GM23338 (cell line): ENCODE measurements at regions not wholly inside any gene's neighbourhood (a gene's known extent, or its start where the extent isn't known, plus 50 kb on each side); places are given as distances from the start of the nearest gene placed in this dataset.

Experiments
- ATAC-seq: fragments of 200-7000 bp; cut with Tn5 transposase; 3 replicates; pipeline ENCODE4 v1.9.1; 2020
- DNase-seq: peaks from one replicate; pipeline ENCODE4 v3.0.0-alpha.2; 2015; ENCODE audit warnings: low spot score
- H2AFZ ChIP-seq: fragments of 200-600 bp; sonication (generic); 2 replicates; pipeline ENCODE4 v1.8.0; 2016; ENCODE audit warnings: antibody characterized with exemption, mild to moderate bottlenecking, moderate library complexity
- H3F3A ChIP-seq: fragments of 200-600 bp; sonication (generic); replicated peaks from 2 replicates; pipeline ENCODE4 v1.8.0; 2017; ENCODE audit warnings: antibody characterized with exemption, mixed run types, low read depth
- H3K27ac ChIP-seq: fragments of 200-600 bp; sonication (generic); 2 replicates; pipeline ENCODE4 v1.6.1; 2016; ENCODE audit warnings: low read depth
- H3K27me3 ChIP-seq: fragments of 200-600 bp; sonication (generic); 2 replicates; pipeline ENCODE4 v1.8.0; 2016; ENCODE audit warnings: mild to moderate bottlenecking, mixed run types, moderate library complexity; ENCODE audit not compliant: insufficient read depth
- H3K36me3 ChIP-seq: fragments of 200-600 bp; sonication (generic); 2 replicates; pipeline ENCODE4 v1.8.0; 2016; ENCODE audit warnings: mild to moderate bottlenecking; ENCODE audit not compliant: insufficient read depth
- H3K4me1 ChIP-seq: fragments of 200-600 bp; sonication (generic); 2 replicates; pipeline ENCODE4 v1.8.0; 2016; ENCODE audit warnings: mild to moderate bottlenecking, moderate library complexity; ENCODE audit not compliant: insufficient read depth
- H3K4me2 ChIP-seq: fragments of 200-600 bp; sonication (generic); 2 replicates; pipeline ENCODE4 v1.7.1; 2017; ENCODE audit warnings: mixed run types
- H3K4me3 ChIP-seq: fragments of 200-600 bp; sonication (generic); 2 replicates; pipeline ENCODE4 v1.6.1; 2016; ENCODE audit warnings: mixed run types
- H3K79me2 ChIP-seq: fragments of 200-600 bp; sonication (generic); replicated peaks from 2 replicates; pipeline ENCODE4 v1.8.0; 2017; ENCODE audit warnings: mild to moderate bottlenecking; ENCODE audit not compliant: insufficient read depth
- H3K9me2 ChIP-seq: fragments of 200-600 bp; sonication (generic); 2 replicates; pipeline ENCODE4 v1.8.0; 2017; ENCODE audit not compliant: insufficient read depth
- H4K20me1 ChIP-seq: fragments of 200-600 bp; sonication (generic); replicated peaks from 2 replicates; pipeline ENCODE4 v1.8.0; 2017; ENCODE audit warnings: mild to moderate bottlenecking; ENCODE audit not compliant: insufficient read depth
- H3K27ac Mint-ChIP-seq: 2 replicates; pipeline ENCODE4 v1.8.0; 2020; ENCODE audit warnings: inconsistent platforms, mild to moderate bottlenecking, moderate library complexity, mixed read lengths
- H3K27me3 Mint-ChIP-seq: 3 replicates; pipeline ENCODE4 v1.8.0; 2022; ENCODE audit warnings: low read depth, mild to moderate bottlenecking, moderate library complexity, mixed read lengths, inconsistent platforms; ENCODE audit not compliant: insufficient read depth, poor library complexity
- H3K36me3 Mint-ChIP-seq: 3 replicates; pipeline ENCODE4 v1.8.0; 2021; ENCODE audit warnings: low read depth, mild to moderate bottlenecking, inconsistent platforms, moderate library complexity, mixed read lengths
- H3K4me1 Mint-ChIP-seq: 3 replicates; pipeline ENCODE4 v1.8.0; 2020; ENCODE audit warnings: mild to moderate bottlenecking, inconsistent platforms, mixed read lengths
- H3K4me3 Mint-ChIP-seq: 3 replicates; pipeline ENCODE4 v1.8.0; 2021; ENCODE audit warnings: moderate library complexity, mild to moderate bottlenecking, inconsistent platforms, mixed read lengths
- H3K9me3 Mint-ChIP-seq: 3 replicates; pipeline ENCODE4 v1.8.0; 2020; ENCODE audit warnings: moderate library complexity, mild to moderate bottlenecking, inconsistent platforms, mixed read lengths
- CREB1 ChIP-seq: fragments of 250-450 bp; sonication (Bioruptor Pico); IDR thresholded peaks from 2 replicates; pipeline ENCODE4 v1.5.0; 2020; ENCODE audit warnings: low read depth, mild to moderate bottlenecking, moderate library complexity
- EZH2 ChIP-seq: fragments of 200-600 bp; sonication (generic); IDR thresholded peaks from one replicate; pipeline ENCODE4 v1.8.0; 2017; ENCODE audit warnings: antibody characterized with exemption, mild to moderate bottlenecking, low read depth; ENCODE audit not compliant: unreplicated experiment
- EZH2phosphoT487 ChIP-seq: fragments of 200-600 bp; sonication (generic); IDR thresholded peaks from one replicate; pipeline ENCODE4 v1.8.1; 2018; ENCODE audit warnings: antibody characterized with exemption; ENCODE audit not compliant: unreplicated experiment
- NANOG ChIP-seq: IDR thresholded peaks from 2 replicates; pipeline ENCODE4 v1.6.1; 2016; ENCODE audit warnings: antibody characterized with exemption, borderline replicate concordance
- POLR2AphosphoS5 ChIP-seq: IDR thresholded peaks from 2 replicates; pipeline ENCODE4 v1.6.1; 2016; ENCODE audit warnings: antibody characterized with exemption, low read depth
- REST ChIP-seq: IDR thresholded peaks from one replicate; pipeline ENCODE4 v1.6.1; 2018; ENCODE audit warnings: antibody characterized with exemption; ENCODE audit not compliant: unreplicated experiment
- STAT1 ChIP-seq: IDR thresholded peaks from one replicate; pipeline ENCODE4 v1.6.1; 2016; ENCODE audit warnings: antibody characterized with exemption; ENCODE audit not compliant: unreplicated experiment
- ZNF114 ChIP-seq: fragments of 250-450 bp; sonication (Bioruptor Pico); IDR thresholded peaks from 2 replicates; pipeline ENCODE4 v1.5.0; 2020; ENCODE audit warnings: mild to moderate bottlenecking, moderate library complexity
- ZNF331 ChIP-seq: fragments of 250-450 bp; sonication (Bioruptor Pico); IDR thresholded peaks from 2 replicates; pipeline ENCODE4 v1.5.0; 2020; ENCODE audit warnings: low read depth, mild to moderate bottlenecking, moderate library complexity
- TF ChIP-seq, protein P1 (sequence below), 2 experiments: fragments of 200-600 bp in 1 of 2; sonication (generic) in 1 of 2; conservative IDR thresholded peaks; 2 replicates each; pipeline versions ENCODE4 v1.5.1 to v1.6.1; 2016 to 2017; ENCODE audit warnings: antibody characterized with exemption in 2 of 2, low read depth in 2 of 2, mild to moderate bottlenecking in 2 of 2, moderate library complexity in 1 of 2
- TF ChIP-seq, protein P2 (sequence below): fragments of 250-450 bp; sonication (Bioruptor Pico); IDR thresholded peaks from 2 replicates; pipeline ENCODE4 v1.5.0; 2020; ENCODE audit warnings: mild to moderate bottlenecking, moderate library complexity

DNA sequence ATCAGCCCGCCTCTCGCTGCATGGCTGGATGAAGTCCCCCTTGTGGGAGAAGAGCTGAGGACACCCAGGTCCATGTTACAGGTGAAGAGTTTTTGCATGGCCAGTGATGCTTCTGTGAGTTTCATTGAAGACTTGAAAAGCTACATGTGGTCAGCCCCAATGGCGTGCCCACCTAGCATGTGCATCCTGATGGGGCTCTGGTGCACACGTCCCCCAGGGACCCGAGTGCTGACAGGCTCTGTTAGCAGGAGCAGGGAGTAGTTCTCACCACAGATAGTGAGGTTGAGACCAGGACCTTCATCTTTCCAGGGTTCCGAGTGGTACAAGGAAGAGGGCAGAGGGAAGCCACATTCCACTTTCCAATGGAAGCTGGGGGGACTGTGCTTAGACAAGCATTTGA is 184.8 kb upstream of the C1orf174 start:
- Mint-ChIP-seq H3K9me3 (peaks cover 94% of the 10 kb centered on the region), H3K4me1 (no peaks in the 10 kb centered on the region), H3K27me3 (no peaks in the 10 kb centered on the region), H3K4me3 (no peak overlapping the region), H3K27ac (no peak overlapping the region), H3K36me3 (peaks cover 13% of the 10 kb centered on the region)
- DNase-seq, result no peak
- no peak overlapping the region for H3K4me2 ChIP-seq
- H3F3A ChIP-seq, result no peaks in the 10 kb centered on the region
- no peaks in the 10 kb centered on the region for H3K4me1 ChIP-seq
- no peak overlapping the region for H3K27ac ChIP-seq
- no peak for ATAC-seq
- no peaks in the 10 kb centered on the region for H3K79me2 ChIP-seq
- H3K36me3 ChIP-seq, result no peaks in the 10 kb centered on the region
- H3K27me3 ChIP-seq, result no peaks in the 10 kb centered on the region
- no peak for TF ChIP-seq ZNF114 (CRISPR knock-in tag)
- no peak for TF ChIP-seq REST
- TF ChIP-seq, protein P1, sequence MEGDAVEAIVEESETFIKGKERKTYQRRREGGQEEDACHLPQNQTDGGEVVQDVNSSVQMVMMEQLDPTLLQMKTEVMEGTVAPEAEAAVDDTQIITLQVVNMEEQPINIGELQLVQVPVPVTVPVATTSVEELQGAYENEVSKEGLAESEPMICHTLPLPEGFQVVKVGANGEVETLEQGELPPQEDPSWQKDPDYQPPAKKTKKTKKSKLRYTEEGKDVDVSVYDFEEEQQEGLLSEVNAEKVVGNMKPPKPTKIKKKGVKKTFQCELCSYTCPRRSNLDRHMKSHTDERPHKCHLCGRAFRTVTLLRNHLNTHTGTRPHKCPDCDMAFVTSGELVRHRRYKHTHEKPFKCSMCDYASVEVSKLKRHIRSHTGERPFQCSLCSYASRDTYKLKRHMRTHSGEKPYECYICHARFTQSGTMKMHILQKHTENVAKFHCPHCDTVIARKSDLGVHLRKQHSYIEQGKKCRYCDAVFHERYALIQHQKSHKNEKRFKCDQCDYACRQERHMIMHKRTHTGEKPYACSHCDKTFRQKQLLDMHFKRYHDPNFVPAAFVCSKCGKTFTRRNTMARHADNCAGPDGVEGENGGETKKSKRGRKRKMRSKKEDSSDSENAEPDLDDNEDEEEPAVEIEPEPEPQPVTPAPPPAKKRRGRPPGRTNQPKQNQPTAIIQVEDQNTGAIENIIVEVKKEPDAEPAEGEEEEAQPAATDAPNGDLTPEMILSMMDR (conservative IDR thresholded peaks at IDR 0.05; ENCODE audit: low read depth in 2 of 2), result no peak
- TF ChIP-seq NANOG, result no peak
- TF ChIP-seq CREB1 (CRISPR knock-in tag), result no peak
- no peak for TF ChIP-seq EZH2
- no peak for TF ChIP-seq POLR2AphosphoS5
- TF ChIP-seq, protein P2, sequence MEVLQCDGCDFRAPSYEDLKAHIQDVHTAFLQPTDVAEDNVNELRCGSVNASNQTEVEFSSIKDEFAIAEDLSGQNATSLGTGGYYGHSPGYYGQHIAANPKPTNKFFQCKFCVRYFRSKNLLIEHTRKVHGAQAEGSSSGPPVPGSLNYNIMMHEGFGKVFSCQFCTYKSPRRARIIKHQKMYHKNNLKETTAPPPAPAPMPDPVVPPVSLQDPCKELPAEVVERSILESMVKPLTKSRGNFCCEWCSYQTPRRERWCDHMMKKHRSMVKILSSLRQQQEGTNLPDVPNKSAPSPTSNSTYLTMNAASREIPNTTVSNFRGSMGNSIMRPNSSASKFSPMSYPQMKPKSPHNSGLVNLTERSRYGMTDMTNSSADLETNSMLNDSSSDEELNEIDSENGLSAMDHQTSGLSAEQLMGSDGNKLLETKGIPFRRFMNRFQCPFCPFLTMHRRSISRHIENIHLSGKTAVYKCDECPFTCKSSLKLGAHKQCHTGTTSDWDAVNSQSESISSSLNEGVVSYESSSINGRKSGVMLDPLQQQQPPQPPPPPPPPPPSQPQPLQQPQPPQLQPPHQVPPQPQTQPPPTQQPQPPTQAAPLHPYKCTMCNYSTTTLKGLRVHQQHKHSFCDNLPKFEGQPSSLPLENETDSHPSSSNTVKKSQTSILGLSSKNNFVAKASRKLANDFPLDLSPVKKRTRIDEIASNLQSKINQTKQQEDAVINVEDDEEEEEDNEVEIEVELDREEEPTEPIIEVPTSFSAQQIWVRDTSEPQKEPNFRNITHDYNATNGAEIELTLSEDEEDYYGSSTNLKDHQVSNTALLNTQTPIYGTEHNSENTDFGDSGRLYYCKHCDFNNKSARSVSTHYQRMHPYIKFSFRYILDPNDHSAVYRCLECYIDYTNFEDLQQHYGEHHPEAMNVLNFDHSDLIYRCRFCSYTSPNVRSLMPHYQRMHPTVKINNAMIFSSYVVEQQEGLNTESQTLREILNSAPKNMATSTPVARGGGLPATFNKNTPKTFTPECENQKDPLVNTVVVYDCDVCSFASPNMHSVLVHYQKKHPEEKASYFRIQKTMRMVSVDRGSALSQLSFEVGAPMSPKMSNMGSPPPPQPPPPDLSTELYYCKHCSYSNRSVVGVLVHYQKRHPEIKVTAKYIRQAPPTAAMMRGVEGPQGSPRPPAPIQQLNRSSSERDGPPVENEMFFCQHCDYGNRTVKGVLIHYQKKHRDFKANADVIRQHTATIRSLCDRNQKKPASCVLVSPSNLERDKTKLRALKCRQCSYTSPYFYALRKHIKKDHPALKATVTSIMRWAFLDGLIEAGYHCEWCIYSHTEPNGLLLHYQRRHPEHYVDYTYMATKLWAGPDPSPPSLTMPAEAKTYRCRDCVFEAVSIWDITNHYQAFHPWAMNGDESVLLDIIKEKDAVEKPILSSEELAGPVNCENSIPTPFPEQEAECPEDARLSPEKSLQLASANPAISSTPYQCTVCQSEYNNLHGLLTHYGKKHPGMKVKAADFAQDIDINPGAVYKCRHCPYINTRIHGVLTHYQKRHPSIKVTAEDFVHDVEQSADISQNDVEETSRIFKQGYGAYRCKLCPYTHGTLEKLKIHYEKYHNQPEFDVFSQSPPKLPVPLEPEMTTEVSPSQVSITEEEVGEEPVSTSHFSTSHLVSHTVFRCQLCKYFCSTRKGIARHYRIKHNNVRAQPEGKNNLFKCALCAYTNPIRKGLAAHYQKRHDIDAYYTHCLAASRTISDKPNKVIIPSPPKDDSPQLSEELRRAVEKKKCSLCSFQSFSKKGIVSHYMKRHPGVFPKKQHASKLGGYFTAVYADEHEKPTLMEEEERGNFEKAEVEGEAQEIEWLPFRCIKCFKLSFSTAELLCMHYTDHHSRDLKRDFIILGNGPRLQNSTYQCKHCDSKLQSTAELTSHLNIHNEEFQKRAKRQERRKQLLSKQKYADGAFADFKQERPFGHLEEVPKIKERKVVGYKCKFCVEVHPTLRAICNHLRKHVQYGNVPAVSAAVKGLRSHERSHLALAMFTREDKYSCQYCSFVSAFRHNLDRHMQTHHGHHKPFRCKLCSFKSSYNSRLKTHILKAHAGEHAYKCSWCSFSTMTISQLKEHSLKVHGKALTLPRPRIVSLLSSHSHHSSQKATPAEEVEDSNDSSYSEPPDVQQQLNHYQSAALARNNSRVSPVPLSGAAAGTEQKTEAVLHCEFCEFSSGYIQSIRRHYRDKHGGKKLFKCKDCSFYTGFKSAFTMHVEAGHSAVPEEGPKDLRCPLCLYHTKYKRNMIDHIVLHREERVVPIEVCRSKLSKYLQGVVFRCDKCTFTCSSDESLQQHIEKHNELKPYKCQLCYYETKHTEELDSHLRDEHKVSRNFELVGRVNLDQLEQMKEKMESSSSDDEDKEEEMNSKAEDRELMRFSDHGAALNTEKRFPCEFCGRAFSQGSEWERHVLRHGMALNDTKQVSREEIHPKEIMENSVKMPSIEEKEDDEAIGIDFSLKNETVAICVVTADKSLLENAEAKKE (CRISPR knock-in tag), result no peak
- TF ChIP-seq EZH2phosphoT487, result no peak
- no peak for TF ChIP-seq STAT1
- TF ChIP-seq ZNF331 (CRISPR knock-in tag), result no peak
- H3K9me2 ChIP-seq, result no peaks in the 10 kb centered on the region
- H3K4me3 ChIP-seq, result no peak overlapping the region
- no peak overlapping the region for H2AFZ ChIP-seq
- H4K20me1 ChIP-seq, result no peaks in the 10 kb centered on the region
